Nephron (organoid): ENCODE measurements at regions not wholly inside any gene's neighbourhood (a gene's known extent, or its start where the extent isn't known, plus 50 kb on each side); places are given as distances from the start of the nearest gene placed in this dataset.

Experiments
- H3K27ac Mint-ChIP-seq, 3 experiments: 2 replicates each; pipeline ENCODE4 v1.8.0; 2020; ENCODE audit warnings: mixed read lengths in 3 of 3, mild to moderate bottlenecking in 2 of 3, moderate library complexity in 1 of 3
- H3K27me3 Mint-ChIP-seq: 2 replicates; pipeline ENCODE4 v1.8.0; 2021; ENCODE audit warnings: low read depth, mild to moderate bottlenecking, moderate library complexity, mixed read lengths
- H3K36me3 Mint-ChIP-seq: 2 replicates; pipeline ENCODE4 v1.8.0; 2020; ENCODE audit warnings: low read depth, mixed read lengths
- H3K4me1 Mint-ChIP-seq: 2 replicates; pipeline ENCODE4 v1.8.0; 2020; ENCODE audit warnings: mixed read lengths
- H3K4me3 Mint-ChIP-seq, 3 experiments: 2 replicates each; pipeline ENCODE4 v1.8.0; 2020; ENCODE audit warnings: mild to moderate bottlenecking in 3 of 3, mixed read lengths in 3 of 3, moderate library complexity in 2 of 3
- H3K9me3 Mint-ChIP-seq: 2 replicates; pipeline ENCODE4 v1.8.0; 2020; ENCODE audit warnings: mixed read lengths
- CTCF ChIP-seq, 3 experiments: fragments of 200-600 bp; sonication (generic); IDR thresholded peaks; one replicate each; pipeline ENCODE4 v1.5.0; 2021; ENCODE audit warnings: antibody characterized with exemption in 3 of 3; ENCODE audit not compliant: unreplicated experiment in 3 of 3

- Mint-ChIP-seq H3K9me3 (no peaks in the 10 kb centered on the region), H3K4me3 (no peak overlapping the region), H3K27ac (no peak overlapping the region), H3K27me3 (peaks cover 23% of the 10 kb centered on the region), H3K36me3 (no peaks in the 10 kb centered on the region), H3K4me1 (no peaks in the 10 kb centered on the region)
- TF ChIP-seq CTCF (IDR thresholded peaks at IDR 0.05; ENCODE audit: unreplicated experiment in 3 of 3): no peak
Measured at GRCh38 chr7:156143158-156143557, 330.9 kb upstream of the SHH start.

- TF ChIP-seq CTCF (IDR thresholded peaks at IDR 0.05; ENCODE audit: unreplicated experiment in 3 of 3): no peak
- no peak overlapping the region for H3K4me3 Mint-ChIP-seq
- peaks cover 23% of the 10 kb centered on the region for H3K27me3 Mint-ChIP-seq
- H3K9me3 Mint-ChIP-seq: no peaks in the 10 kb centered on the region
- H3K27ac Mint-ChIP-seq: no peak overlapping the region
- H3K36me3 Mint-ChIP-seq: no peaks in the 10 kb centered on the region
- H3K4me1 Mint-ChIP-seq: no peaks in the 10 kb centered on the region
Measured at GRCh38 chr7:156141941-156142340, 329.7 kb upstream of the SHH start.

- H3K4me1 Mint-ChIP-seq: no peaks in the 10 kb centered on the region
- H3K27me3 Mint-ChIP-seq: peaks cover 22% of the 10 kb centered on the region
- no peak overlapping the region for H3K4me3 Mint-ChIP-seq
- H3K9me3 Mint-ChIP-seq: peaks cover 3% of the 10 kb centered on the region
- H3K27ac Mint-ChIP-seq: no peak overlapping the region
- no peaks in the 10 kb centered on the region for H3K36me3 Mint-ChIP-seq
- TF ChIP-seq CTCF (IDR thresholded peaks at IDR 0.05; ENCODE audit: unreplicated experiment in 3 of 3): no peak
Measured at GRCh38 chr7:156140896-156141295, 328.6 kb upstream of the SHH start.

- H3K4me1 Mint-ChIP-seq: no peaks in the 10 kb centered on the region
- no peak overlapping the region for H3K27ac Mint-ChIP-seq
- H3K27me3 Mint-ChIP-seq: peaks cover 23% of the 10 kb centered on the region
- no peak for TF ChIP-seq CTCF (IDR thresholded peaks at IDR 0.05; ENCODE audit: unreplicated experiment in 3 of 3)
- H3K9me3 Mint-ChIP-seq: peaks cover 3% of the 10 kb centered on the region
- H3K4me3 Mint-ChIP-seq: no peak overlapping the region
- H3K36me3 Mint-ChIP-seq: no peaks in the 10 kb centered on the region
Measured at GRCh38 chr7:156140447-156140846, 328.2 kb upstream of the SHH start.

GRCh38 chr7:156139633-156140032 lies 327.4 kb upstream of the SHH start:
- no peak for TF ChIP-seq CTCF (IDR thresholded peaks at IDR 0.05; ENCODE audit: unreplicated experiment in 3 of 3)
- no peak overlapping the region for H3K4me3 Mint-ChIP-seq
- no peaks in the 10 kb centered on the region for H3K36me3 Mint-ChIP-seq
- no peaks in the 10 kb centered on the region for H3K4me1 Mint-ChIP-seq
- no peak overlapping the region for H3K27ac Mint-ChIP-seq
- H3K27me3 Mint-ChIP-seq: peaks cover 22% of the 10 kb centered on the region
- H3K9me3 Mint-ChIP-seq: peaks cover 4% of the 10 kb centered on the region

- Mint-ChIP-seq H3K36me3 (no peaks in the 10 kb centered on the region), H3K9me3 (peaks cover 6% of the 10 kb centered on the region), H3K27me3 (peaks cover 17% of the 10 kb centered on the region), H3K4me3 (no peak overlapping the region), H3K27ac (no peak overlapping the region), H3K4me1 (no peaks in the 10 kb centered on the region)
- no peak for TF ChIP-seq CTCF (IDR thresholded peaks at IDR 0.05; ENCODE audit: unreplicated experiment in 3 of 3)
Measured at GRCh38 chr7:156139112-156139511, 326.8 kb upstream of the SHH start.
